ENCODE measurements at regions not wholly inside any gene's neighbourhood (a gene's known extent, or its start where the extent isn't known, plus 50 kb on each side); places are given as distances from the start of the nearest gene placed in this dataset.

GRCh38 chr10:33066558-33067236 is 108.7 kb upstream of the ITGB1 start:
- Histone ChIP-seq H3K27me3 (no peaks in the 10 kb centered on the region), H3K4me3 (ENCODE audit: low read depth in 1 of 2, low read length in 1 of 2) (no peak overlapping the region), H3K36me3 (no peaks in the 10 kb centered on the region), H3K4me1 (ENCODE audit: control insufficient read depth in 1 of 2, insufficient read depth in 1 of 2, low read depth in 1 of 2, low read length in 1 of 2) (no peaks in the 10 kb centered on the region), H3K27ac (no peak overlapping the region), H3K9me3 (no peaks in the 10 kb centered on the region)
- TF ChIP-seq, protein P1, sequence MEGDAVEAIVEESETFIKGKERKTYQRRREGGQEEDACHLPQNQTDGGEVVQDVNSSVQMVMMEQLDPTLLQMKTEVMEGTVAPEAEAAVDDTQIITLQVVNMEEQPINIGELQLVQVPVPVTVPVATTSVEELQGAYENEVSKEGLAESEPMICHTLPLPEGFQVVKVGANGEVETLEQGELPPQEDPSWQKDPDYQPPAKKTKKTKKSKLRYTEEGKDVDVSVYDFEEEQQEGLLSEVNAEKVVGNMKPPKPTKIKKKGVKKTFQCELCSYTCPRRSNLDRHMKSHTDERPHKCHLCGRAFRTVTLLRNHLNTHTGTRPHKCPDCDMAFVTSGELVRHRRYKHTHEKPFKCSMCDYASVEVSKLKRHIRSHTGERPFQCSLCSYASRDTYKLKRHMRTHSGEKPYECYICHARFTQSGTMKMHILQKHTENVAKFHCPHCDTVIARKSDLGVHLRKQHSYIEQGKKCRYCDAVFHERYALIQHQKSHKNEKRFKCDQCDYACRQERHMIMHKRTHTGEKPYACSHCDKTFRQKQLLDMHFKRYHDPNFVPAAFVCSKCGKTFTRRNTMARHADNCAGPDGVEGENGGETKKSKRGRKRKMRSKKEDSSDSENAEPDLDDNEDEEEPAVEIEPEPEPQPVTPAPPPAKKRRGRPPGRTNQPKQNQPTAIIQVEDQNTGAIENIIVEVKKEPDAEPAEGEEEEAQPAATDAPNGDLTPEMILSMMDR (IDR thresholded peaks at IDR 0.05) = no peak

- Histone ChIP-seq H3K4me1 (ENCODE audit: control insufficient read depth in 1 of 2, insufficient read depth in 1 of 2, low read depth in 1 of 2, low read length in 1 of 2) (no peaks in the 10 kb centered on the region), H3K27ac (no peak overlapping the region), H3K36me3 (no peaks in the 10 kb centered on the region), H3K27me3 (no peaks in the 10 kb centered on the region), H3K9me3 (no peaks in the 10 kb centered on the region), H3K4me3 (ENCODE audit: low read depth in 1 of 2, low read length in 1 of 2) (no peak overlapping the region)
- TF ChIP-seq, protein P1 (IDR thresholded peaks at IDR 0.05) = no peak
Measured at GRCh38 chr10:33065111-33065510, 107.1 kb upstream of the ITGB1 start.

DNA sequence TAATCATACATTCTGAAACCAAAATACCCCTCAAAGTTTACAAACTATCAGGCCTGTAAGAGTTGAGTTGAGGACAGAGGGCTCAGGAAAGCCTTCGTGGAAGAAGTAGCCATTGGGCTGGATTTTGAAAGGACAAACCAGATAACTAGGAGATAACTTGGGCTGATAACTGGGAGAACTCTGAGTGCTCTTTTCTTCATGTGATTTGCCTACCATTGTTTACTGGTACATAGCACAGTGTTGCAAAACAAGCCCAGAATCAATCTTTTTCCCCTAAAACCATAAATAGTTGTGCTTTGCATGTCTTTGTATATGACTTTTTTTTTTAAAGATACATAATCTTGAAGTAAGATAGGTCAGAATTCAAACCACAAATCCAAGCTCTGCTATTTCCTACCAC is 106.7 kb upstream of the ITGB1 start:
- Histone ChIP-seq H3K4me3 (ENCODE audit: low read depth in 1 of 2, low read length in 1 of 2) (no peak overlapping the region), H3K4me1 (ENCODE audit: control insufficient read depth in 1 of 2, insufficient read depth in 1 of 2, low read depth in 1 of 2, low read length in 1 of 2) (no peaks in the 10 kb centered on the region), H3K9me3 (no peaks in the 10 kb centered on the region), H3K36me3 (no peaks in the 10 kb centered on the region), H3K27ac (no peak overlapping the region), H3K27me3 (no peaks in the 10 kb centered on the region)
- TF ChIP-seq, protein P1 (IDR thresholded peaks at IDR 0.05) = no peak

GRCh38 chr10:33057620-33058019 is 99.6 kb upstream of the ITGB1 start:
- Histone ChIP-seq H3K4me3 (ENCODE audit: low read depth in 1 of 2, low read length in 1 of 2) (no peak overlapping the region), H3K4me1 (ENCODE audit: control insufficient read depth in 1 of 2, insufficient read depth in 1 of 2, low read depth in 1 of 2, low read length in 1 of 2) (no peaks in the 10 kb centered on the region), H3K9me3 (no peaks in the 10 kb centered on the region), H3K36me3 (no peaks in the 10 kb centered on the region), H3K27me3 (no peaks in the 10 kb centered on the region), H3K27ac (no peak overlapping the region)
- TF ChIP-seq, protein P1 (IDR thresholded peaks at IDR 0.05) = no peak

GRCh38 chr10:33056828-33057596 is 99.0 kb upstream of the ITGB1 start:
- TF ChIP-seq, protein P1 (IDR thresholded peaks at IDR 0.05) = no peak
- no peaks in the 10 kb centered on the region for H3K9me3 ChIP-seq
- H3K27me3 ChIP-seq = no peaks in the 10 kb centered on the region

More at GRCh38 chr10:33056828-33057596, 99.0 kb upstream of the ITGB1 start:
- Histone ChIP-seq H3K4me3 (ENCODE audit: low read depth in 1 of 2, low read length in 1 of 2) (no peak overlapping the region), H3K36me3 (no peaks in the 10 kb centered on the region), H3K27ac (no peak overlapping the region), H3K4me1 (ENCODE audit: control insufficient read depth in 1 of 2, insufficient read depth in 1 of 2, low read depth in 1 of 2, low read length in 1 of 2) (no peaks in the 10 kb centered on the region)
